ENCODE measurements at regions not wholly inside any gene's neighbourhood (a gene's known extent, or its start where the extent isn't known, plus 50 kb on each side); places are given as distances from the start of the nearest gene placed in this dataset.

DNA sequence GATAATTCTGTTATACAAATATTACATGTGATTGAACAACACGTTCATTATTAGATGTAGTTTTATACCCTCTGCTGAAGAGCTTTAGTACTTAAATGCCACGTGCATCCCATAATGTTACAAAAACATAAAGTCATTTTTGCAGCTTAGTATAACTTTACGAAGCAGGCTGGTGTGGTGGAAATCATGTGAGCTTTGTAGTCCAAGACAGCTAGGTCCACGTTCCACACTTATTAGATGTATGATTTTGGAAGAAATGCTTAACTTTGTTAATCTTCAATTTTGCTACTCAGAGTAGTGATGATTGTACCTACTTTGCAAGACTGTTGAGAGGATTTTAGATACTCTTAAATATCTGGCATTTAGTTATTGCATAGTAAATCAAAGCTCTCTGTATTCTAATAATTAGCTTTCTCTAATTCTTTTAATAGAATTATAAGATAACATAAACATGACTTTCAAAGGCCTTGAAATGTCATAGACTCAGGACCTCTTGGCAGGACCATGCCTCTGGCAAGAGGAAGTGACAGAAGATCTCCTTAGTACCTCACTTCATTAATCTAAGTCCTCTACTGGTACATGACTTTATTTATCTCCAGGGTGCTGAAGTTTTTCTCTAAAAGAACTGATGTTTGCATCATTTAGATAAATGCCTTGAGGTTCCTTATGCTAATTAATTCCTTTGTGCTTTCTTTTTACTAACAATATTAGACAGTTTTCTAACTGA lies 153.7 kb downstream of the PCDH20 start:
- H4K5ac ChIP-seq (ENCODE audit: insufficient read length, low read depth, low read length), result no peak overlapping the region
- DNase-seq (ENCODE audit: low read depth in 1 of 2, low spot score in 2 of 2), result no peak

More for the DNA sequence above, 153.7 kb downstream of the PCDH20 start:
- no peak for FAIRE-seq
- Histone ChIP-seq H3K79me1 (ENCODE audit: low read depth, low read length) (no peaks in the 10 kb centered on the region), H3K27me3 (replicated peaks in 1 of 4; ENCODE audit: control insufficient read depth in 3 of 4, extremely low read depth in 1 of 4, insufficient read depth in 3 of 4, low read length in 3 of 4) (no peaks in the 10 kb centered on the region), H3K9ac (replicated peaks in 1 of 4; ENCODE audit: extremely low read depth in 1 of 4, low read depth in 3 of 4, low read length in 3 of 4) (no peak overlapping the region), H3K9me3 (ENCODE audit: insufficient read depth in 2 of 2, low read depth in 1 of 2, low read length in 1 of 2) (no peaks in the 10 kb centered on the region), H3K4ac (replicated peaks; ENCODE audit: insufficient read length, low read depth, low read length) (no peak overlapping the region), H3K56ac (replicated peaks; ENCODE audit: insufficient read length, low read depth, low read length) (no peak overlapping the region), H2BK12ac (ENCODE audit: low read depth, low read length) (no peak overlapping the region), H2BK15ac (ENCODE audit: low read length) (no peak overlapping the region), H3K23ac (ENCODE audit: insufficient read length) (no peak overlapping the region), H3K27ac (ENCODE audit: low read depth, low read length) (no peak overlapping the region), H3K18ac (ENCODE audit: extremely low read depth, low read length) (no peak overlapping the region), H3K4me1 (replicated peaks in 1 of 4; ENCODE audit: control insufficient read depth in 3 of 4, insufficient read depth in 4 of 4, low read length in 3 of 4) (no peaks in the 10 kb centered on the region), H2BK5ac (ENCODE audit: low read depth, low read length) (no peak overlapping the region), H2AK5ac (ENCODE audit: low read depth, low read length) (no peak overlapping the region), H3K4me2 (ENCODE audit: insufficient read depth in 1 of 2, low read depth in 2 of 2, low read length in 2 of 2) (no peak overlapping the region), H2AFZ (ENCODE audit: low read length) (no peak overlapping the region), H3K14ac (ENCODE audit: insufficient read length) (no peak overlapping the region), H4K20me1 (replicated peaks in 1 of 2; ENCODE audit: control insufficient read depth in 1 of 2, insufficient read depth in 2 of 2, low read length in 2 of 2) (no peaks in the 10 kb centered on the region), H2BK20ac (ENCODE audit: low read length) (no peak overlapping the region), H3K23me2 (ENCODE audit: low read depth, low read length) (no peaks in the 10 kb centered on the region), H4K91ac (replicated peaks; ENCODE audit: insufficient read length, low read length) (no peak overlapping the region), H3K4me3 (ENCODE audit: extremely low read depth in 1 of 4, insufficient read depth in 2 of 4, low read depth in 3 of 4, low read length in 4 of 4) (no peak overlapping the region), H3K36me3 (ENCODE audit: control insufficient read depth in 2 of 4, insufficient read depth in 4 of 4, low read length in 3 of 4) (no peaks in the 10 kb centered on the region), H3K79me2 (ENCODE audit: control insufficient read depth in 1 of 2, insufficient read depth in 2 of 2, low read length in 2 of 2) (no peaks in the 10 kb centered on the region), H2BK120ac (replicated peaks; ENCODE audit: low read depth, low read length) (no peak overlapping the region), H4K8ac (ENCODE audit: extremely low read depth, insufficient read depth, low read length) (no peak overlapping the region)
- 85% methylated on average over 4 of the region's 4 CpGs; no CpG with 5 or more reads in 1 of the 2 experiments for WGBS, 2 experiments (ENCODE audit: extremely low coverage in 1 of 2, insufficient coverage in 1 of 2, insufficient read length in 1 of 2, insufficient replicate concordance in 2 of 2, low coverage in 1 of 2, low lambda C conversion rate in 2 of 2, missing lambda C conversion rate in 1 of 2)
- CTCF ChIA-PET (ENCODE audit: partially characterized antibody), result interaction anchor here (1.2 to 2.8 kb wide), 2 partner anchors 137 to 149 kb away, joined by 4 to 23 read pairs; no protein-coding TSS in a partner anchor
- POLR2A ChIA-PET (ENCODE audit: partially characterized antibody), result no interaction called here
- TF ChIP-seq EGR1 (IDR thresholded peaks at IDR 0.05; ENCODE audit: borderline replicate concordance, low read depth, low read length) (no peak), GTF2F1 (IDR thresholded peaks at IDR 0.05; ENCODE audit: borderline replicate concordance, low read depth, low read length) (no peak), RBBP5 (IDR thresholded peaks at IDR 0.05; ENCODE audit: borderline replicate concordance, low read depth, low read length) (no peak), CHD1 (IDR thresholded peaks at IDR 0.05; ENCODE audit: low read depth, low read length) (no peak), SP1 (IDR thresholded peaks at IDR 0.05; ENCODE audit: low read depth, low read length) (no peak), KDM1A (IDR thresholded peaks at IDR 0.05; ENCODE audit: borderline replicate concordance, low read length) (no peak), BACH1 (IDR thresholded peaks at IDR 0.05; ENCODE audit: low read length) (no peak)
- TF ChIP-seq, protein P1, sequence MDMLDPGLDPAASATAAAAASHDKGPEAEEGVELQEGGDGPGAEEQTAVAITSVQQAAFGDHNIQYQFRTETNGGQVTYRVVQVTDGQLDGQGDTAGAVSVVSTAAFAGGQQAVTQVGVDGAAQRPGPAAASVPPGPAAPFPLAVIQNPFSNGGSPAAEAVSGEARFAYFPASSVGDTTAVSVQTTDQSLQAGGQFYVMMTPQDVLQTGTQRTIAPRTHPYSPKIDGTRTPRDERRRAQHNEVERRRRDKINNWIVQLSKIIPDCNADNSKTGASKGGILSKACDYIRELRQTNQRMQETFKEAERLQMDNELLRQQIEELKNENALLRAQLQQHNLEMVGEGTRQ (IDR thresholded peaks at IDR 0.05; ENCODE audit: low read length), result no peak
